Endodermal cell (in vitro differentiated cells): ENCODE measurements at regions not wholly inside any gene's neighbourhood (a gene's known extent, or its start where the extent isn't known, plus 50 kb on each side); places are given as distances from the start of the nearest gene placed in this dataset.

Experiments
- DNase-seq: peaks from one replicate; pipeline ENCODE4 v3.0.0-alpha.2; 2017
- H3K27ac ChIP-seq: 2 replicates; pipeline ENCODE4 v1.5.1; 2013; ENCODE audit warnings: mild to moderate bottlenecking, low read depth, low read length, moderate library complexity
- H3K27me3 ChIP-seq: 2 replicates; pipeline ENCODE4 v1.6.1; 2013; ENCODE audit warnings: mild to moderate bottlenecking, low read length, moderate library complexity; ENCODE audit not compliant: insufficient read depth, control insufficient read depth, poor library complexity, severe bottlenecking
- H3K36me3 ChIP-seq: 2 replicates; pipeline ENCODE4 v1.7.0; 2013; ENCODE audit warnings: mild to moderate bottlenecking, low read length, moderate library complexity; ENCODE audit not compliant: control insufficient read depth, insufficient read depth
- H3K4me1 ChIP-seq: one replicate; pipeline ENCODE4 v1.7.0; 2013; ENCODE audit warnings: low read length; ENCODE audit not compliant: control insufficient read depth, insufficient read depth
- H3K4me3 ChIP-seq: 2 replicates; pipeline ENCODE4 v1.5.1; 2013; ENCODE audit warnings: mild to moderate bottlenecking, low read length, moderate library complexity
- H3K9ac ChIP-seq: 2 replicates; pipeline ENCODE4 v1.6.1; 2013; ENCODE audit warnings: mild to moderate bottlenecking, low read length, moderate library complexity; ENCODE audit not compliant: poor library complexity, severe bottlenecking; ENCODE audit errors: extremely low read depth
- H3K9me3 ChIP-seq: 2 replicates; pipeline ENCODE4 v1.6.1; 2013; ENCODE audit warnings: mild to moderate bottlenecking, low read length, moderate library complexity; ENCODE audit not compliant: control insufficient read depth
- H3K27ac Mint-ChIP-seq: 2 replicates; pipeline ENCODE4 v1.8.0; 2020; ENCODE audit warnings: mixed read lengths
- H3K27me3 Mint-ChIP-seq: 2 replicates; pipeline ENCODE4 v1.8.0; 2021; ENCODE audit warnings: mild to moderate bottlenecking, mixed read lengths; ENCODE audit not compliant: insufficient read depth
- H3K36me3 Mint-ChIP-seq: 2 replicates; pipeline ENCODE4 v1.8.0; 2020; ENCODE audit warnings: low read depth, mixed read lengths
- H3K4me1 Mint-ChIP-seq: 2 replicates; pipeline ENCODE4 v1.8.0; 2020; ENCODE audit warnings: mixed read lengths
- H3K4me3 Mint-ChIP-seq: 2 replicates; pipeline ENCODE4 v1.8.0; 2020; ENCODE audit warnings: mild to moderate bottlenecking, moderate library complexity, mixed read lengths
- H3K9me3 Mint-ChIP-seq: 2 replicates; pipeline ENCODE4 v1.8.0; 2020; ENCODE audit warnings: mild to moderate bottlenecking, mixed read lengths
- CTCF ChIP-seq: fragments of 200-600 bp; sonication (generic); conservative IDR thresholded peaks from 2 replicates; pipeline ENCODE4 v1.5.0; 2021; ENCODE audit warnings: antibody characterized with exemption, mild to moderate bottlenecking
- WGBS, 2 experiments: methylation state at CpG; one replicate each; pipeline versions ENCODE4 v1.1.5 to v1.1.7; 2013; ENCODE audit warnings: missing lambda C conversion rate in 2 of 2, mixed read lengths in 1 of 2; ENCODE audit not compliant: insufficient coverage in 1 of 2, insufficient read length in 1 of 2; 5-methylcytosine and 5-hydroxymethylcytosine counted together

- H3K4me3 Mint-ChIP-seq, result no peak overlapping the region
- H3K27me3 Mint-ChIP-seq, result no peaks in the 10 kb centered on the region
- no peak overlapping the region for H3K27ac ChIP-seq
- no peaks in the 10 kb centered on the region for H3K9me3 ChIP-seq
- WGBS, 2 experiments, result 92 to 95% methylated on average over 5 to 7 of the region's 7 CpGs
- no peaks in the 10 kb centered on the region for H3K27me3 ChIP-seq
- H3K9me3 Mint-ChIP-seq, result no peaks in the 10 kb centered on the region
- no peaks in the 10 kb centered on the region for H3K36me3 Mint-ChIP-seq
- no peak overlapping the region for H3K4me3 ChIP-seq
- H3K4me1 Mint-ChIP-seq, result peaks cover 18% of the 10 kb centered on the region
- no peak for TF ChIP-seq CTCF
- no peaks in the 10 kb centered on the region for H3K4me1 ChIP-seq
- H3K36me3 ChIP-seq, result no peaks in the 10 kb centered on the region
- H3K9ac ChIP-seq, result no peak overlapping the region
- DNase-seq, result peak; percentile 16
- no peak overlapping the region for H3K27ac Mint-ChIP-seq
Measured at GRCh38 chr6:26180346-26180745, 93.1 kb downstream of the HFE start.

- Histone ChIP-seq H3K36me3 (no peaks in the 10 kb centered on the region), H3K4me3 (peak overlapping the region; percentile 80), H3K4me1 (no peaks in the 10 kb centered on the region), H3K9ac (peak overlapping the region; percentile 61), H3K27me3 (no peaks in the 10 kb centered on the region), H3K27ac (peak overlapping the region; percentile 86), H3K9me3 (no peaks in the 10 kb centered on the region)
- H3K36me3 Mint-ChIP-seq, result no peaks in the 10 kb centered on the region
- H3K27me3 Mint-ChIP-seq, result no peaks in the 10 kb centered on the region
- 2 to 3% methylated on average over 10 to 11 of the region's 11 CpGs for WGBS, 2 experiments
- peaks cover 31% of the 10 kb centered on the region for H3K4me1 Mint-ChIP-seq
- TF ChIP-seq CTCF, result no peak
- H3K27ac Mint-ChIP-seq, result peak overlapping the region; percentile 100
- peak overlapping the region; percentile 83 for H3K4me3 Mint-ChIP-seq
- peak; percentile 80 for DNase-seq
- H3K9me3 Mint-ChIP-seq, result no peaks in the 10 kb centered on the region
Measured at GRCh38 chr6:26183237-26183580, 96.0 kb downstream of the HFE start.

- Histone ChIP-seq H3K27ac (peak overlapping the region; percentile 86), H3K27me3 (no peaks in the 10 kb centered on the region), H3K9me3 (no peaks in the 10 kb centered on the region), H3K36me3 (no peaks in the 10 kb centered on the region), H3K4me1 (no peaks in the 10 kb centered on the region), H3K9ac (peak overlapping the region; percentile 61), H3K4me3 (peak overlapping the region; percentile 80)
- H3K4me1 Mint-ChIP-seq, result peaks cover 31% of the 10 kb centered on the region
- peak overlapping the region; percentile 100 for H3K27ac Mint-ChIP-seq
- 1% methylated on average over 21 to 36 of the region's 36 CpGs for WGBS, 2 experiments
- peak overlapping the region; percentile 83 for H3K4me3 Mint-ChIP-seq
- TF ChIP-seq CTCF, result no peak
- DNase-seq, result peak; percentile 91
- no peaks in the 10 kb centered on the region for H3K9me3 Mint-ChIP-seq
- H3K27me3 Mint-ChIP-seq, result no peaks in the 10 kb centered on the region
- H3K36me3 Mint-ChIP-seq, result no peaks in the 10 kb centered on the region
Measured at GRCh38 chr6:26183581-26184366, 96.5 kb downstream of the HFE start.
